SK-N-MC (cell line): ENCODE measurements at regions not wholly inside any gene's neighbourhood (a gene's known extent, or its start where the extent isn't known, plus 50 kb on each side); places are given as distances from the start of the nearest gene placed in this dataset.

Experiments
- EZH2 ChIP-seq: fragments of 200-600 bp; sonication (generic); IDR thresholded peaks from one replicate; pipeline ENCODE4 v1.6.1; 2017; ENCODE audit warnings: antibody characterized with exemption
- POLR2AphosphoS5 ChIP-seq: IDR thresholded peaks from 2 replicates; pipeline ENCODE4 v1.6.1; 2012; ENCODE audit warnings: mild to moderate bottlenecking, low read depth, low read length, borderline replicate concordance

- TF ChIP-seq POLR2AphosphoS5 (no peak), EZH2 (no peak)
Measured at GRCh38 chr11:127130321-127130720, 129.8 kb upstream of the KIRREL3 start.
